SK-N-SH treated with all-trans-retinoic acid at 6 μM for 48 hours (cell line): ENCODE measurements at regions not wholly inside any gene's neighbourhood (a gene's known extent, or its start where the extent isn't known, plus 50 kb on each side); places are given as distances from the start of the nearest gene placed in this dataset.

ENCODE experiments used
- ARNTL ChIP-seq: fragments of 450-650 bp; formaldehyde crosslinking; IDR thresholded peaks from 2 replicates; pipeline ENCODE4 v1.5.0; 2020; ENCODE audit warnings: low read depth, mild to moderate bottlenecking, moderate library complexity, borderline replicate concordance
- BACH2 ChIP-seq: fragments of 250-450 bp; sonication (Bioruptor Pico); IDR thresholded peaks from 2 replicates; pipeline ENCODE4 v1.9.0; 2021; ENCODE audit warnings: mild to moderate bottlenecking, borderline replicate concordance
- CREB5 ChIP-seq: fragments of 250-450 bp; sonication (Bioruptor Pico); IDR thresholded peaks from 2 replicates; pipeline ENCODE4 v1.5.1; 2020; ENCODE audit warnings: low read depth, mild to moderate bottlenecking, moderate library complexity
- CSRNP3 ChIP-seq: fragments of 250-450 bp; sonication (Bioruptor Pico); IDR thresholded peaks from 2 replicates; pipeline ENCODE4 v1.5.1; 2021; ENCODE audit warnings: mild to moderate bottlenecking, moderate library complexity
- ESRRG ChIP-seq: fragments of 250-450 bp; sonication (Bioruptor Pico); IDR thresholded peaks from 2 replicates; pipeline ENCODE4 v1.6.1; 2021; ENCODE audit warnings: mild to moderate bottlenecking
- GLIS3 ChIP-seq: fragments of 250-450 bp; sonication (Bioruptor Pico); IDR thresholded peaks from 2 replicates; pipeline ENCODE4 v1.5.0; 2020; ENCODE audit warnings: mild to moderate bottlenecking, moderate library complexity
- ISL1 ChIP-seq: fragments of 250-450 bp; sonication (Bioruptor Pico); IDR thresholded peaks from 2 replicates; pipeline ENCODE4 v2.1.2; 2022; ENCODE audit warnings: mild to moderate bottlenecking, moderate library complexity
- PATZ1 ChIP-seq: fragments of 250-450 bp; sonication (Bioruptor Pico); IDR thresholded peaks from 2 replicates; pipeline ENCODE4 v1.8.0; 2020; ENCODE audit warnings: mild to moderate bottlenecking, moderate library complexity, borderline replicate concordance
- RARB ChIP-seq: fragments of 250-450 bp; sonication (Bioruptor Pico); IDR thresholded peaks from 2 replicates; pipeline ENCODE4 v1.8.0; 2021; ENCODE audit warnings: mild to moderate bottlenecking, moderate library complexity
- ZFP3 ChIP-seq: fragments of 250-450 bp; sonication (Bioruptor Pico); IDR thresholded peaks from 2 replicates; pipeline ENCODE4 v1.5.0; 2020; ENCODE audit warnings: mild to moderate bottlenecking, moderate library complexity
- ZFP30 ChIP-seq: fragments of 450-650 bp; formaldehyde crosslinking; IDR thresholded peaks from 2 replicates; pipeline ENCODE4 v1.5.0; 2022; ENCODE audit warnings: mild to moderate bottlenecking, moderate library complexity
- ZNF565 ChIP-seq: fragments of 450-650 bp; formaldehyde crosslinking; conservative IDR thresholded peaks from 2 replicates; pipeline ENCODE4 v1.5.0; 2020; ENCODE audit warnings: low read depth, mild to moderate bottlenecking, moderate library complexity
- ZNF70 ChIP-seq: fragments of 450-650 bp; formaldehyde crosslinking; IDR thresholded peaks from 2 replicates; pipeline ENCODE4 v1.5.0; 2020; ENCODE audit warnings: mild to moderate bottlenecking, moderate library complexity
- ZNF8 ChIP-seq: fragments of 450-650 bp; formaldehyde crosslinking; IDR thresholded peaks from 2 replicates; pipeline ENCODE4 v1.5.0; 2020; ENCODE audit warnings: mild to moderate bottlenecking, moderate library complexity

GRCh38 chr1:209377995-209378394, 205.5 kb upstream of the CAMK1G start:
- TF ChIP-seq ZFP30 (CRISPR knock-in tag), result no peak
- TF ChIP-seq CREB5 (CRISPR knock-in tag), result no peak
- TF ChIP-seq ZFP3, result no peak
- TF ChIP-seq ARNTL, result no peak
- TF ChIP-seq ISL1 (CRISPR knock-in tag), result no peak
- no peak for TF ChIP-seq ESRRG (CRISPR knock-in tag)
- TF ChIP-seq ZNF8 (CRISPR knock-in tag), result no peak
- TF ChIP-seq ZNF70 (CRISPR knock-in tag), result no peak
- TF ChIP-seq CSRNP3 (CRISPR knock-in tag), result no peak
- TF ChIP-seq GLIS3 (CRISPR knock-in tag), result no peak
- no peak for TF ChIP-seq BACH2 (CRISPR knock-in tag)
- no peak for TF ChIP-seq ZNF565
- TF ChIP-seq RARB, result no peak
- no peak for TF ChIP-seq PATZ1 (CRISPR knock-in tag)
